T-cell (primary cell): ENCODE measurements at regions not wholly inside any gene's neighbourhood (a gene's known extent, or its start where the extent isn't known, plus 50 kb on each side); places are given as distances from the start of the nearest gene placed in this dataset.
"Not testable (repeated sequence)": the region's sequence is repeated elsewhere in the genome, so short reads cannot be mapped to it uniquely, and the experiment has no call there.

ENCODE experiments used
- ATAC-seq, 4 experiments: fragments of 200-7000 bp in 3 of 4; fragments of 150-1000 bp in 1 of 4; cut with Tn5 transposase; replicated peaks in 1 of 4; 1 replicate in 3 of 4; 2 replicates in 1 of 4; pipeline ENCODE4 v1.10.0; 2021; ENCODE audit warnings: moderate library complexity in 3 of 4, mild to moderate bottlenecking in 2 of 4, moderate number of reproducible peaks in 1 of 4
- CTCF ChIA-PET, 2 donors: fragments of 300-600 bp; sonication (Branson Sonifier 250); formaldehyde crosslinking; loops; one replicate each; lab custom pipeline; 2022; ENCODE audit warnings: antibody characterized with exemption in 2 of 2; lab: Charles Lee
- POLR2A ChIA-PET, 2 donors: fragments of 300-600 bp; sonication (Branson Sonifier 250); formaldehyde crosslinking; loops; one replicate each; lab custom pipeline; 2022; ENCODE audit warnings: antibody characterized with exemption in 2 of 2; lab: Charles Lee
- DNase-seq, 35 experiments: peaks; one replicate each; pipeline versions ENCODE4 v3.0.0 to v3.0.0-alpha.2; 2013 to 2023
- H3K27ac ChIP-seq: one replicate; pipeline ENCODE4 v1.5.1; 2013; ENCODE audit warnings: low read length
- H3K27me3 ChIP-seq, 2 experiments: replicated peaks in 1 of 2; 1 replicate in 1 of 2; 2 replicates in 1 of 2; pipeline versions ENCODE4 v1.6.1 to v1.7.0; 2013; ENCODE audit warnings: low read length in 1 of 2, mixed read lengths in 1 of 2; ENCODE audit not compliant: control insufficient read depth in 2 of 2, insufficient read depth in 2 of 2; ENCODE audit errors: extremely low read depth in 1 of 2
- H3K36me3 ChIP-seq, 2 donors: 1 replicate in 1 of 2; 2 replicates in 1 of 2; pipeline versions ENCODE4 v1.6.1 to v1.7.0; 2013; ENCODE audit warnings: low read length in 1 of 2; ENCODE audit not compliant: control insufficient read depth in 2 of 2, insufficient read depth in 1 of 2; ENCODE audit errors: extremely low read depth in 1 of 2
- H3K4me1 ChIP-seq, 2 experiments: 1 replicate in 1 of 2; 2 replicates in 1 of 2; pipeline versions ENCODE4 v1.6.1 to v1.7.0; 2013; ENCODE audit warnings: low read length in 2 of 2, mixed read lengths in 1 of 2; ENCODE audit not compliant: insufficient read depth in 2 of 2, control insufficient read depth in 1 of 2; ENCODE audit errors: extremely low read depth in 1 of 2
- H3K4me3 ChIP-seq, 2 donors: 1 replicate in 1 of 2; 2 replicates in 1 of 2; pipeline versions ENCODE4 v1.5.1 to v1.7.0; 2013; ENCODE audit warnings: mild to moderate bottlenecking in 2 of 2, low read length in 1 of 2, moderate library complexity in 1 of 2; ENCODE audit not compliant: control insufficient read depth in 1 of 2; ENCODE audit errors: extremely low read depth in 1 of 2
- H3K9me3 ChIP-seq: 2 replicates; pipeline ENCODE4 v1.7.0; 2013
- H3K27ac Mint-ChIP-seq, 2 donors: one replicate each; pipeline ENCODE4 v1.8.0; 2020 to 2021; ENCODE audit warnings: mild to moderate bottlenecking in 2 of 2, mixed read lengths in 2 of 2
- H3K27me3 Mint-ChIP-seq, 2 donors: one replicate each; pipeline ENCODE4 v1.8.0; 2021 to 2022; ENCODE audit warnings: mixed read lengths in 2 of 2
- H3K36me3 Mint-ChIP-seq: one replicate; pipeline ENCODE4 v1.8.0; 2021; ENCODE audit warnings: mixed read lengths
- H3K4me1 Mint-ChIP-seq, 3 donors: one replicate each; pipeline ENCODE4 v1.8.0; 2020 to 2022; ENCODE audit warnings: mixed read lengths in 3 of 3, mild to moderate bottlenecking in 1 of 3
- H3K4me3 Mint-ChIP-seq, 3 donors: one replicate each; pipeline ENCODE4 v1.8.0; 2020 to 2022; ENCODE audit warnings: mild to moderate bottlenecking in 3 of 3, mixed read lengths in 3 of 3, moderate library complexity in 3 of 3
- H3K9me3 Mint-ChIP-seq, 3 donors: one replicate each; pipeline ENCODE4 v1.8.0; 2020 to 2022; ENCODE audit warnings: mixed read lengths in 3 of 3
- WGBS: methylation state at CpG from one replicate; pipeline ENCODE4 v1.1.5; 2013; ENCODE audit warnings: missing lambda C conversion rate; ENCODE audit not compliant: insufficient coverage; 5-methylcytosine and 5-hydroxymethylcytosine counted together

DNA sequence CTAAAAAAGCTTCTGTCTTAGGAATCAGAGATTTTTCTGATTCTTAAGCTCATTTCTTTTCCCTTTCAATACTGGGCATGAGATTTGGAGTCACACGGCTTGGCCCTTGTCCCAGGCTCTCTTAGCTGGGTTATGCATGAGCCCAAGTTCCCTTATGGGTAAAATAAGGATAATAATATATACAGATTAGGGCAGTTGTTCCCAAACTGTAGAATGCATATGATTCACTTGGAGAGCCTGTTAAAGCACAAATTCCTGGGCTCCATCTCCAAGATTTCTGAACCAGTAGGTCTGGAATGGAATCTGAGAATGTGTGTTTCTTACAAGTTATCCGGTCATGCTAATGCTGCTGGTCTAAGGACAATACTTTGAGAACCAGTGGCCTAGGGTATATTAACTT is 154.0 kb downstream of the REEP3 start:
- no peak overlapping the region for H3K27ac Mint-ChIP-seq
- H3K4me1 ChIP-seq: no peaks in the 10 kb centered on the region
- CTCF ChIA-PET: no interaction called here
- peaks cover 0 to 5% of the 10 kb centered on the region in 2 experiments for H3K27me3 ChIP-seq
- H3K4me3 ChIP-seq: no peak overlapping the region
- no peak overlapping the region for H3K4me3 Mint-ChIP-seq
- peaks cover 0 to 4% of the 10 kb centered on the region in 2 donors for H3K27me3 Mint-ChIP-seq
- ATAC-seq (no peak), DNase-seq (no peak)
- H3K9me3 ChIP-seq: no peaks in the 10 kb centered on the region
- H3K4me1 Mint-ChIP-seq: no peaks in the 10 kb centered on the region
- H3K36me3 Mint-ChIP-seq: no peaks in the 10 kb centered on the region
- H3K36me3 ChIP-seq: no peaks in the 10 kb centered on the region
- H3K9me3 Mint-ChIP-seq: no peaks in the 10 kb centered on the region
- POLR2A ChIA-PET: interaction anchor here in 1 of 2 donors (0.5 kb wide), 1 partner anchor 313 kb away, joined by 7 read pairs; no protein-coding TSS in a partner anchor
- no peak overlapping the region for H3K27ac ChIP-seq
- WGBS: 100% methylated on average over 1 of the region's 2 CpGs

DNA sequence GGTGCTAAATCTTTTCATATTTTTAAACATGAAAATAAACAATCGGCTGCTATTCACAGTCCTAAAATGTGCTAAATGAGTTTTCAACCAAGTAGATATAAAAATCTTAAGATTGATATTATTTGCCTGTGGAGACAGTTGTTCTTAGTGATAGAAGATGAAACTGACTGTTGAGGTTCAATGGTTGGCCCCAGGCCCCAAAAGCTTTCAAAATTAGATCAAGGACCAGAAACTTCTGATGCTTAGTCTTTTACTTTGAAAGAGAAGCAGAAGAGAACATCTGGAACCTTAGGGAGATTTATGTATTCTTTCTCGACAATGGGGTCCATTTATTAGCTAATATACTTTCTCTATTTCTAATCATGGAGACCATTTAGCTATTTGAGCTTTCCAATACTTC is 155.8 kb downstream of the REEP3 start:
- no peaks in the 10 kb centered on the region for H3K9me3 ChIP-seq
- H3K4me3 ChIP-seq: no peak overlapping the region
- H3K9me3 Mint-ChIP-seq: no peaks in the 10 kb centered on the region
- DNase-seq (no peak), ATAC-seq (no peak)
- ChIA-PET POLR2A (interaction anchor here in 1 of 2 donors (0.7 kb wide), 1 partner anchor 154 kb away, joined by 5 read pairs; no protein-coding TSS in a partner anchor), CTCF (interaction anchor here in 1 of 2 donors (0.5 kb wide), 1 partner anchor 41 kb away, joined by 3 read pairs; no protein-coding TSS in a partner anchor)
- no peak overlapping the region for H3K27ac Mint-ChIP-seq
- H3K27me3 Mint-ChIP-seq: peaks cover 0 to 4% of the 10 kb centered on the region in 2 donors
- WGBS: no CpG with 5 or more reads among the region's 2 CpGs
- H3K4me1 Mint-ChIP-seq: no peaks in the 10 kb centered on the region
- no peaks in the 10 kb centered on the region for H3K36me3 Mint-ChIP-seq
- peaks cover 0 to 5% of the 10 kb centered on the region in 2 experiments for H3K27me3 ChIP-seq
- H3K27ac ChIP-seq: no peak overlapping the region
- no peaks in the 10 kb centered on the region for H3K36me3 ChIP-seq
- no peaks in the 10 kb centered on the region for H3K4me1 ChIP-seq
- H3K4me3 Mint-ChIP-seq: no peak overlapping the region

DNA sequence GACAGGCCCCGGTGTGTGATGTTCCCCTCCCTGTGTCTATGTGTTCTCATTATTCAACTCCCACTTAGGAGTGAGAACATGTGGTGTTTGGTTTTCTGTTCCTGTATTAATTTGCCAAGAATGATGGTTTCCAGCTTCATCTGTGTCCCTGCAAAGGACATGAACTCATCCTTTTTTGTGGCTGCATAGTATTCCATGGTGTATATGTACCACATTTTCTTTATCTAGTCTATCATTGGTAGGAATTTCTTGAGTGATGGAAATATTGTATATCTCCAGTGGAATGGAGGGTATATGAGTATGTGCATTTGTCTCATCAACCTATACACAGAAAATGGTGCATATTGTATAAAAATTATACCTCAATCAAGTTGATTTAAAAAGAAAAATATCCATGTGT is 159.3 kb downstream of the REEP3 start:
- H3K27me3 Mint-ChIP-seq, H3K4me3 Mint-ChIP-seq, H3K27ac Mint-ChIP-seq: not testable (repeated sequence)

DNA sequence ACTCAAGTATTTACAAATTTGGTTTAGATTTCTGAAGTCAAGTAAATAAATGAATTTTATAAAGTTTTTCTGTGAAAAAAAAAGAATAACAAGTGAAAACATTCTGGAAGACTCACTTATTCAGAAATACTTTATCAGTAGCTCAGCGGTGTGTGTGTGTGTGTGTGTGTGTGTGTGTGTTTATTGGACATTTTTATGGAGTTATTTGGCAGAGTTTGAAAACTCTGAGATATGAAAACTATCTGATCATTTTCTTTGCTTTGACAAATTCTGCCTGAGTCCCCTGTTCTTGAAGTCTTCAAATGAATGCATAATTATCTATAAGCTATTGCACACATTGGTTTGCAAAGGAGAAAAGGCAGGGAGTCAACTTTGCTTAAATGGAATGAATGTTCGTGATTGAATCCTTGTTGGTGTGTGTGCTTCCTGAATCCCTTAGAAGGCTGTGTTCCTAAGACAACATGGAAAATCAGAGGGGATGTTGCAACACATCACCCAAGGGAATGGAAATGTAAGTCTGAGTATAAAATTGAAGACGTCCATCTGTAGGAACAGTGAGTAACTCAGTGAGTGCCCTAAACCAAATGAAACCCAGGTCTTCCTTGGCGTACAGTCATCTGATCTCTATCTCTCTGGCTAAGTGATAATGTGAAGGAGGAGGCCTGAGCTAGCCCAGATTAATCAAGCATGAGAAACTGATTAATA is 160.9 kb downstream of the REEP3 start:
- DNase-seq (no peak), ATAC-seq (no peak)
- Mint-ChIP-seq H3K27me3 (peaks cover 2 to 5% of the 10 kb centered on the region in 2 donors), H3K27ac (no peak overlapping the region), H3K4me1 (peaks cover 0 to 11% (median 3%) of the 10 kb centered on the region in 3 donors), H3K4me3 (no peak overlapping the region), H3K36me3 (no peaks in the 10 kb centered on the region), H3K9me3 (no peaks in the 10 kb centered on the region)
- no peaks in the 10 kb centered on the region for H3K4me1 ChIP-seq
- H3K9me3 ChIP-seq: no peaks in the 10 kb centered on the region
- H3K27me3 ChIP-seq: no peaks in the 10 kb centered on the region
- ChIA-PET CTCF (no interaction called here), POLR2A (interaction anchor here in 1 of 2 donors (0.6 kb wide), 1 partner anchor 428 kb away, joined by 3 read pairs; no protein-coding TSS in a partner anchor)
- no peak overlapping the region for H3K4me3 ChIP-seq
- no peak overlapping the region for H3K27ac ChIP-seq
- WGBS: 83% methylated on average over 1 of the region's 4 CpGs
- H3K36me3 ChIP-seq: no peaks in the 10 kb centered on the region

More for the DNA sequence above, 159.3 kb downstream of the REEP3 start:
- H3K27me3 ChIP-seq, CTCF ChIA-PET, H3K9me3 ChIP-seq, H3K36me3 ChIP-seq, ATAC-seq, H3K4me1 ChIP-seq, H3K9me3 Mint-ChIP-seq, H3K36me3 Mint-ChIP-seq, H3K27ac ChIP-seq, POLR2A ChIA-PET, H3K4me3 ChIP-seq, DNase-seq: not testable (repeated sequence)
- no CpG with 5 or more reads among the region's 1 CpG for WGBS
- peaks cover 0 to 11% (median 3%) of the 10 kb centered on the region in 3 donors for H3K4me1 Mint-ChIP-seq

DNA sequence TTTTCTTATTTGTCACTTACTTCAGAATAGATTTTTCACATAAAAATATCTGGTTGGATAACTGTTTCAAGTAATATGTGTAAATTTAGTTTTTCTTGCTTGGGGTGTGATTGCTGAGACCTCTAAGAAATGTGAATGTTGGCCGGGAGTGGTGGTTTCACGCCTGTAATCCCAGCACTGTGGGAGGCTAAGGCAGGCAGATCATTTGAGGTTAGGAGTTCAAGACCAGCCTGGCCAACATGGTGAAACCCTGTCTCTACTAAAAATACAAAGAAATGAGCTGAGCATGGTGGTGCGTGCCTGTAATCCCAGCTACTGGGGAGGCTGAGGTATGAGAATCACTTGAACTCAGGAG is 161.5 kb downstream of the REEP3 start:
- H3K36me3 Mint-ChIP-seq, POLR2A ChIA-PET, CTCF ChIA-PET, ATAC-seq, H3K4me3 Mint-ChIP-seq, H3K27me3 Mint-ChIP-seq, H3K4me3 ChIP-seq, H3K27ac ChIP-seq, H3K9me3 Mint-ChIP-seq, H3K36me3 ChIP-seq, H3K9me3 ChIP-seq, H3K4me1 ChIP-seq, H3K27me3 ChIP-seq, H3K27ac Mint-ChIP-seq, DNase-seq: not testable (repeated sequence)
- peaks cover 0 to 11% (median 3%) of the 10 kb centered on the region in 3 donors for H3K4me1 Mint-ChIP-seq
- 63% methylated on average over 2 of the region's 3 CpGs for WGBS

DNA sequence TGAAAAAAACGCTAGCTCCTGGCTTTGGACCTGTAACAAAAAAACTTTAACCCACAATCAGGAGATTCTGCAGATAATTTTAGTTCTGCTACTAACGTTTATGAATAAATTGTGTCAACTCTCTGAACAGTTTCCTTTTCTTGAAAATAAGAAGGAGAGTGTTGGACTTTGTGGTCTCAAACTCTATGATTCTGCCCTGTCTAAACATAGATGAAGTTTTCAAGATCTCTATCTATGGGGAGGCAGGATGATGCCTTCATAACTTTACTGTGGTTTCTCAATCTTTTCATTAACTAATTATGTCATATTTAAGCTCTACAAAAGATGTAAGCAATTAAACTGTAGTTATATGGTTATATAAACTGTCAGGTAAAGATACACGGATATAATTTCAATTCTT is 162.0 kb downstream of the REEP3 start:
- peaks cover 2 to 10% of the 10 kb centered on the region in 2 donors for H3K27me3 Mint-ChIP-seq
- CTCF ChIA-PET: interaction anchor here in 1 of 2 donors (0.6 kb wide), 1 partner anchor 467 kb away, joined by 9 read pairs; no protein-coding TSS in a partner anchor
- H3K27ac ChIP-seq: no peak overlapping the region

More for the DNA sequence above, 162.0 kb downstream of the REEP3 start:
- Mint-ChIP-seq H3K36me3 (no peaks in the 10 kb centered on the region), H3K4me3 (no peak overlapping the region), H3K4me1 (peaks cover 0 to 11% (median 3%) of the 10 kb centered on the region in 3 donors), H3K9me3 (no peaks in the 10 kb centered on the region), H3K27ac (no peak overlapping the region)
- Histone ChIP-seq H3K9me3 (no peaks in the 10 kb centered on the region), H3K27me3 (no peaks in the 10 kb centered on the region), H3K4me1 (no peaks in the 10 kb centered on the region), H3K4me3 (no peak overlapping the region), H3K36me3 (no peaks in the 10 kb centered on the region)
- WGBS: no CpG with 5 or more reads among the region's 3 CpGs
- no peak for DNase-seq
- no peak for ATAC-seq
- POLR2A ChIA-PET: interaction anchor here in 1 of 2 donors (0.6 kb wide), 1 partner anchor 54 kb away, joined by 11 read pairs; no protein-coding TSS in a partner anchor
